ENCODE measurements at regions not wholly inside any gene's neighbourhood (a gene's known extent, or its start where the extent isn't known, plus 50 kb on each side); places are given as distances from the start of the nearest gene placed in this dataset.

DNA sequence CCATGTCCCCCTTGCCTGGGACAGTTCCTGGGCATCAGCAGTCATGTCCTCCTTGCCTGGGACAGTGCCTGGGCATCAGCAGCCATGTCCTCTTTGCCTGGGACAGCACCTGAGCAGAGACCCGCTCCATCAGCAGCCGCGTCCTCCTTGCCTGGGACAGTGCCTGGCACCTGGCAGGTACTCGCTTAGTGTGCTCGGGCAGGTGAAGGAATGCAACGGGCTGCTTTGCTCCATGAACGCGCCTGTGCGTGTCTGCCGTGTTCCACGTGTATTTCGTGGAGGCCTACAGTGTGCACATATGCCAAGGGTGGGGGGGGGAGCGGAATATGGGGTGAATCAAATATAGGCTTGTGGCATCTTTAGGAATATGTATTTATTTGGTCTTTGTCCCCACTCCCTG lies 1490.7 kb downstream of the TBC1D22A start:
- TF ChIP-seq, protein P1, sequence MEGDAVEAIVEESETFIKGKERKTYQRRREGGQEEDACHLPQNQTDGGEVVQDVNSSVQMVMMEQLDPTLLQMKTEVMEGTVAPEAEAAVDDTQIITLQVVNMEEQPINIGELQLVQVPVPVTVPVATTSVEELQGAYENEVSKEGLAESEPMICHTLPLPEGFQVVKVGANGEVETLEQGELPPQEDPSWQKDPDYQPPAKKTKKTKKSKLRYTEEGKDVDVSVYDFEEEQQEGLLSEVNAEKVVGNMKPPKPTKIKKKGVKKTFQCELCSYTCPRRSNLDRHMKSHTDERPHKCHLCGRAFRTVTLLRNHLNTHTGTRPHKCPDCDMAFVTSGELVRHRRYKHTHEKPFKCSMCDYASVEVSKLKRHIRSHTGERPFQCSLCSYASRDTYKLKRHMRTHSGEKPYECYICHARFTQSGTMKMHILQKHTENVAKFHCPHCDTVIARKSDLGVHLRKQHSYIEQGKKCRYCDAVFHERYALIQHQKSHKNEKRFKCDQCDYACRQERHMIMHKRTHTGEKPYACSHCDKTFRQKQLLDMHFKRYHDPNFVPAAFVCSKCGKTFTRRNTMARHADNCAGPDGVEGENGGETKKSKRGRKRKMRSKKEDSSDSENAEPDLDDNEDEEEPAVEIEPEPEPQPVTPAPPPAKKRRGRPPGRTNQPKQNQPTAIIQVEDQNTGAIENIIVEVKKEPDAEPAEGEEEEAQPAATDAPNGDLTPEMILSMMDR (conservative IDR thresholded peaks at IDR 0.05; ENCODE audit: low read length) = no peak
- no peak for TF ChIP-seq EZH2phosphoT487 (IDR thresholded peaks at IDR 0.05; ENCODE audit: borderline replicate concordance)
